ENCODE measurements at regions not wholly inside any gene's neighbourhood (a gene's known extent, or its start where the extent isn't known, plus 50 kb on each side); places are given as distances from the start of the nearest gene placed in this dataset.

DNA sequence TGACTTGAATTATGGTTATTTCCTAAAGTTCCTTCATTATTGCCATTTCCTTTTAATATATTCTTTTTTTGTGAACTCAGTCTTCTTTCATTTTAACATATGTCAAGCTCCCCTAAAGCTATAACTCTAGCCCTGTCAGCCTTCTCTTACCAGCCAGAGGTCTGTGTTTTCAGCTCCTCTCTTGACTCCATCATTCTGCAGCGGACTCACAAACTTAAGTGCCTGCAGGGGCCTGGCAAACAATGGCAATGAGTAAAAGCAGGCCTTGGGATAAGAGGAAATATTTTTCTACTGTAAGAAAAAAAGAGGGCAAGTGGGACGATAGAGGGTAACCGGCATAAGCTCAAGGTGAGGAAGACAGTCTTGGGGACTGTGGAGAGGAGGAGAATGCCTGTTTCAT lies 424.5 kb upstream of the RGS6 start:
- no peak for DNase-seq (ENCODE audit: low spot score in 2 of 2)
- peaks cover 9% of the 10 kb centered on the region for H3K4me1 Mint-ChIP-seq
- no peak for ATAC-seq
- H3K36me3 Mint-ChIP-seq, result peaks cover 8% of the 10 kb centered on the region
- H3K27ac Mint-ChIP-seq, result no peak overlapping the region
- H3K9me3 Mint-ChIP-seq, result no peaks in the 10 kb centered on the region
- H3K4me3 Mint-ChIP-seq, result no peak overlapping the region

GRCh38 chr14:71508901-71509300 lies 423.3 kb upstream of the RGS6 start:
- ATAC-seq (no peak), DNase-seq (ENCODE audit: low spot score in 2 of 2) (no peak)
- peaks cover 19% of the 10 kb centered on the region for H3K36me3 Mint-ChIP-seq
- no peak overlapping the region for H3K4me3 Mint-ChIP-seq
- no peak overlapping the region for H3K27ac Mint-ChIP-seq
- peaks cover 9% of the 10 kb centered on the region for H3K4me1 Mint-ChIP-seq
- H3K9me3 Mint-ChIP-seq, result no peaks in the 10 kb centered on the region

DNA sequence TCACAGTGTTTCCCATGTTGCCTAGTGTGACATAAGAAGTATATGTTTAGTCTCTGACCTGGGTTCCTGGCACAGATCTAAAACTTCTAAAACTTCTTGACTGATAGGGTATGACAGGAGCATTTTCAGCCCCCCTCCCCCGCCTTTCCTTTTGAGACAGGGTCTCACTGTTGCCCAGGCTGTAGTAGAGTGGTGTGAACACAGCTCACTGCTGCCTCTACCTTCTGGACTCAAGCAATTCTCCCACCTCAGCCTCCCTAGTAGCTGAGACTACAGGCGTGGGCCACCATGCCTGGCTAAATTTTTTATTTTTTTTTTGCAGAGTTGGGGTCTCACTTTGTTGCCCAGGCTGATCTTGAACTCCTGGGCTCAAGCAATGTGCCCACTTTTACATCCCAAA lies 421.1 kb upstream of the RGS6 start:
- ATAC-seq, result no peak
- H3K27ac Mint-ChIP-seq, result no peak overlapping the region
- H3K9me3 Mint-ChIP-seq, result no peaks in the 10 kb centered on the region
- DNase-seq (ENCODE audit: low spot score in 2 of 2), result no peak
- peaks cover 35% of the 10 kb centered on the region for H3K36me3 Mint-ChIP-seq
- no peak overlapping the region for H3K4me3 Mint-ChIP-seq
- H3K4me1 Mint-ChIP-seq, result peaks cover 9% of the 10 kb centered on the region

- no peak overlapping the region for H3K4me3 Mint-ChIP-seq
- H3K4me1 Mint-ChIP-seq, result no peaks in the 10 kb centered on the region
- peaks cover 54% of the 10 kb centered on the region for H3K36me3 Mint-ChIP-seq
Observed at GRCh38 chr14:71514941-71515919, 417.0 kb upstream of the RGS6 start.

DNA sequence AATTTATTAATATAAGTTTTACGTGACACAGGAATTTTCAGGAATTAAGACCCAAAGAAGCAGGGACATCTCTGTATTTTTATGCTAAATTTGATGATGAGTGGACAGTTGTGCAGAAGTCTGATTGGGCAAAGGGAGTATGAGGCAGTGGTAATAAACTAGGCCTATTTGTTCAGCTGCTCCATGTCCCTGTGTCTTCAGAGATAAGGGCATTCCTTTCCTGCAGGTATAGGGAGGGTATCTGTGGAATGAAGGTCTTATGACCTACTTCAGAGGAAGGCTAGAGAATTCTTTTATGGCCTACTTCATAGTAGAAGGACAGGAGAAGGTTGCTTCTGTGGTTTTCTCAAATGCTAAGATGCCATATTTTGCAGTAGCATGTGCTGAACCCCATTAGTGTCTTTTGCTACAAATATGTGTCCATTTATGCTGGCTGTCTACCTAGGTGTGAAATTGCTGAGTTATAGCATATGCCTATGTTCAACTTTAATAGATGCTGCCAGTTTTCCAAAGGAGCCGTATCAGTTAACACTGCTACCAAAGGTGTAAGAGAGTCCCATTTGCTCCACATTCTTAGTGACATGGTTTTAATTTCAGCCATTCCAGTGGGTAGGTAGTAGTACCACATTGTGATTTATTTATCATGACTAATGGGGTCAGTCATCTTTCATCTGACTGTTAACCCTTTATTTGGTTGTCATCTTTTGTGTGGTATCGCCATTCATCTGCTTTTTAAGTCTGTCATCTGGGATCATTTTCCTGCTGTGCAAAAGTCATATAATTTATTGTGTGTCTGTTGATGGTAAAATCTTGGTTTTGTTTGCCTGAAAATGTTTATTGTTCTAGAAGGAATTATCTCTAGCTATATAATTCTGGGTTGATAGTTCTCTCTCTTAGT lies 410.7 kb upstream of the RGS6 start:
- DNase-seq (ENCODE audit: low spot score in 2 of 2), result no peak
- H3K27ac Mint-ChIP-seq, result no peak overlapping the region
- H3K4me3 Mint-ChIP-seq, result no peak overlapping the region
- no peaks in the 10 kb centered on the region for H3K9me3 Mint-ChIP-seq
- no peak for ATAC-seq
- H3K4me1 Mint-ChIP-seq, result peaks cover 50% of the 10 kb centered on the region
- H3K36me3 Mint-ChIP-seq, result peaks cover 34% of the 10 kb centered on the region

More at GRCh38 chr14:71514941-71515919, 417.0 kb upstream of the RGS6 start:
- no peak for DNase-seq (ENCODE audit: low spot score in 2 of 2)
- Mint-ChIP-seq H3K27ac (no peak overlapping the region), H3K9me3 (no peaks in the 10 kb centered on the region)
- no peak for ATAC-seq

GRCh38 chr14:71523630-71524319 lies 408.5 kb upstream of the RGS6 start:
- Mint-ChIP-seq H3K36me3 (peaks cover 19% of the 10 kb centered on the region), H3K4me3 (no peak overlapping the region), H3K4me1 (peaks cover 50% of the 10 kb centered on the region), H3K9me3 (no peaks in the 10 kb centered on the region), H3K27ac (no peak overlapping the region)
- DNase-seq (ENCODE audit: low spot score in 2 of 2) (no peak), ATAC-seq (peak; percentile 99)

- Mint-ChIP-seq H3K4me3 (no peak overlapping the region), H3K36me3 (peaks cover 21% of the 10 kb centered on the region), H3K9me3 (no peaks in the 10 kb centered on the region), H3K4me1 (peaks cover 50% of the 10 kb centered on the region), H3K27ac (no peak overlapping the region)
- ATAC-seq (no peak), DNase-seq (ENCODE audit: low spot score in 2 of 2) (no peak)
Observed at GRCh38 chr14:71524320-71524982, 407.8 kb upstream of the RGS6 start.

GRCh38 chr14:71525663-71526221 lies 406.5 kb upstream of the RGS6 start:
- Mint-ChIP-seq H3K4me1 (peaks cover 50% of the 10 kb centered on the region), H3K36me3 (peaks cover 34% of the 10 kb centered on the region), H3K9me3 (no peaks in the 10 kb centered on the region), H3K4me3 (no peak overlapping the region), H3K27ac (no peak overlapping the region)
- no peak for DNase-seq (ENCODE audit: low spot score in 2 of 2)
- no peak for ATAC-seq

GRCh38 chr14:71526388-71526787 lies 405.8 kb upstream of the RGS6 start:
- Mint-ChIP-seq H3K9me3 (no peaks in the 10 kb centered on the region), H3K27ac (no peak overlapping the region), H3K4me1 (peaks cover 43% of the 10 kb centered on the region), H3K36me3 (peaks cover 40% of the 10 kb centered on the region), H3K4me3 (no peak overlapping the region)
- no peak for ATAC-seq
- no peak for DNase-seq (ENCODE audit: low spot score in 2 of 2)

DNA sequence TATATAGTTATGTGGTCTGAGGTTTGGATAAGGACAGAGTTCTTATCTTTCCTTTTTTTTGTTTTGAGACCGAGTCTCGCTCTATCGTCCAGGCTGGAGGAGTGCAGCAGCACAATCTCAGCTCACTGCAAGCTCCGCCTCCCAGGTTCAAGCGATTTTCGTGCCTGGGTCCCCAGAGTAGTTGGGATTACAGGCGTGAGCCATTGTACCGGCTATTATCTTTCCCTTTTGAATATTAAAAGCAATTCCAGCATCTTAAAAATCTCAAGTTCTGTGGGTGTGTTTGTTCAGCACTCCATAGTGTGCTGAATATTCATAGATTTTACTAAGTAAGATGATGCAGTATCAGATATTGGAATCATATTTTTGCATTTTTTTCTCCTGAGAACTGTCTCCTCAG lies 404.4 kb upstream of the RGS6 start:
- no peak overlapping the region for H3K4me3 Mint-ChIP-seq
- no peak for DNase-seq (ENCODE audit: low spot score in 2 of 2)

GRCh38 chr14:71529848-71530247 lies 402.4 kb upstream of the RGS6 start:
- Mint-ChIP-seq H3K4me1 (peaks cover 14% of the 10 kb centered on the region), H3K27ac (no peak overlapping the region), H3K9me3 (no peaks in the 10 kb centered on the region), H3K4me3 (no peak overlapping the region), H3K36me3 (peaks cover 44% of the 10 kb centered on the region)
- no peak for ATAC-seq
- DNase-seq (ENCODE audit: low spot score in 2 of 2), result no peak

More for the DNA sequence above, 404.4 kb upstream of the RGS6 start:
- Mint-ChIP-seq H3K4me1 (peaks cover 33% of the 10 kb centered on the region), H3K36me3 (peaks cover 53% of the 10 kb centered on the region), H3K9me3 (no peaks in the 10 kb centered on the region), H3K27ac (no peak overlapping the region)
- no peak for ATAC-seq

- DNase-seq (ENCODE audit: low spot score in 2 of 2) (no peak), ATAC-seq (no peak)
- Mint-ChIP-seq H3K4me1 (peaks cover 10% of the 10 kb centered on the region), H3K27ac (no peak overlapping the region), H3K36me3 (peaks cover 38% of the 10 kb centered on the region), H3K9me3 (no peaks in the 10 kb centered on the region), H3K4me3 (no peak overlapping the region)
Observed at GRCh38 chr14:71532344-71532743, 399.9 kb upstream of the RGS6 start.

DNA sequence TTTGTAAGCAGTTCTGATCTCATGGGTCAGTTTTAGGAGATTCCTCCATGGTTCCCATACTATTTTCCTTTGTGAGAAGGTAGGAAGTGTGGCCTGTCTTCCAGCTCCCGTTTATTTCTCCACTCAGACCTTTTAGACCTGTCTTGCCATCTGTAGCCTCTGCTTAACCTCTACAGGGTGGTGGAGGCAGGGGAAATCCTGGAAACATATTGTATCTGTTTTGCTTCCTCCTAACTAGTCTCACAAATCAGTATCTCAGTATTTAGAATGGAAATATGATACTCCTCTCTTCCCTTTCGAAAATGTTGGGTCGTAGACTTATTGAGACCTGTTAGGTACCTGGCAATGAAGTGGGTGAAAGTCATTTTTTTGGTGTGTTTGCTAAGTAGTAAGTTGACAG lies 399.4 kb upstream of the RGS6 start:
- Mint-ChIP-seq H3K4me3 (no peak overlapping the region), H3K36me3 (peaks cover 38% of the 10 kb centered on the region)

DNA sequence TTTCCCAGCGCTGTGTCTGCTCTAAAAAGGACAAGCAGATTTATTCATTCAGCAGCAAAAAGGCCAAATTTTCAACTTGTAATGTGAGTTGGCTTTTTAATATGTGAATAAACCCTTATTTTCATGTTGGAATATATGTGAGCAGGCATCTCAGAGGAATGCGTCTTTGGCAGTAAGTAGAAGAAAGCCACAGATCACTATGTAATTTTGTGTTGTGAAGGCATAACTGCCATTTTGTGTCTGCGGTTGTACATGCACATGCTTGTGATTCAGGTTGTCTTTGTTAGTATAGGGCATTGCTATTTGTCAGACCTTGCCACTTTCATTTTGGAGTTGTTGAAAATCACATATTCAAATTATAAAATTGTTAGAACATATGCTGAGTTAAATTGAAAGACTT lies 398.8 kb upstream of the RGS6 start:
- Mint-ChIP-seq H3K27ac (no peak overlapping the region), H3K9me3 (no peaks in the 10 kb centered on the region), H3K4me3 (no peak overlapping the region), H3K4me1 (peaks cover 20% of the 10 kb centered on the region), H3K36me3 (peaks cover 38% of the 10 kb centered on the region)
- ATAC-seq (no peak), DNase-seq (ENCODE audit: low spot score in 2 of 2) (no peak)

More for the DNA sequence above, 399.4 kb upstream of the RGS6 start:
- ATAC-seq (no peak), DNase-seq (ENCODE audit: low spot score in 2 of 2) (no peak)
- Mint-ChIP-seq H3K27ac (no peak overlapping the region), H3K9me3 (no peaks in the 10 kb centered on the region), H3K4me1 (peaks cover 15% of the 10 kb centered on the region)

All from stimulated activated effector memory CD8-positive, alpha-beta T cell treated with anti-CD3 and anti-CD28 coated beads, Interleukin-12 subunit alpha, Interleukin-12 subunit beta, amount 100 ng/mL, for 72 hours (primary cell).